Hematopoietic multipotent progenitor cell (in vitro differentiated cells): ENCODE measurements at regions not wholly inside any gene's neighbourhood (a gene's known extent, or its start where the extent isn't known, plus 50 kb on each side); places are given as distances from the start of the nearest gene placed in this dataset.

Experiments
- DNase-seq, 3 donors: peaks; one replicate each; pipeline ENCODE4 v3.0.0-alpha.2; 2011 to 2015; ENCODE audit warnings: low read depth in 2 of 3, low spot score in 2 of 3

GRCh38 chr5:159638954-159639559 lies 277.2 kb upstream of the ADRA1B start:
- DNase-seq: no peak

- no peak for DNase-seq
Observed at GRCh38 chr5:159639590-159639989, 276.7 kb upstream of the ADRA1B start.

DNA sequence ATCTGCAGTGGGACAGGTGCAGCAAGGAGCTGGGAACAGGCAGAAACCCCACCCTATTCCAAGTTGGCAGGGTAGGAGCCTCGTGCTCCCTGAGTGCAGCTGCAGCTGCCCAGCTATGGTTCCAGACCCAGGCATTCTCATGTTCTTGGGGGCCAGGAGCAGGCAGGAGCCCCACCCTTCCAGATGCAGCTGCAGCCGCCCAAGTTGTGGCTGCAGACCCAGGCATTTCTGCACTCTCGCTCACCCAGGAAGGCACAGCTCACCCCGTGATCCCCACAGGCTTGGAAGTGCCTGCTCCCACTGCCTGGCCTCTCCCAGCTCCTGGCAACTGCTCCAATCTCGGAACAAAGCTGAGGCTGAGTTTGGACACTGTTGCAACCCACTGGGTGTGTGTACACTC lies 275.8 kb upstream of the ADRA1B start:
- no peak for DNase-seq

DNA sequence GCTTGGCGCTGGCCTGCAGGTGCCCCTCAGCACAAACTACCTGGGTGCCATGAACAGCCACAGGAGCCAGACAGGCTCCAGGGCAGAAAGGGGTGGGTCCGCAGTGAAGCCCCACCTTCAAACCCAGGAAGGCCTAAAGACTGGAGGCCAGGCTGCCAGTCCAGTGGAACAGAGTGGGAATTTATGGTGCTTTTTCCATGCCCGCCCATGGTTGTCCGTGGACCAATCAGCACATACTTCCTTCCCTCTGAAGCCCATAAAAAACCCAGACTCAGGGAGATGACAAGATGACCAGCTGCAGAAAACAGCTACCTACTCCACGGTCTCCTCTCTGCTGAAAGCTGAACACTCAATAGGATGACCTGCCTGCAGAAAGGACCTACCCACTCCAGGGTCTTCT lies 275.4 kb upstream of the ADRA1B start:
- no peak for DNase-seq

GRCh38 chr5:159641371-159642039 lies 274.8 kb upstream of the ADRA1B start:
- DNase-seq: no peak

- DNase-seq: peak in 2 of 3 donors; percentile 21 to 50
Observed at GRCh38 chr5:159642379-159642778, 273.9 kb upstream of the ADRA1B start.

DNA sequence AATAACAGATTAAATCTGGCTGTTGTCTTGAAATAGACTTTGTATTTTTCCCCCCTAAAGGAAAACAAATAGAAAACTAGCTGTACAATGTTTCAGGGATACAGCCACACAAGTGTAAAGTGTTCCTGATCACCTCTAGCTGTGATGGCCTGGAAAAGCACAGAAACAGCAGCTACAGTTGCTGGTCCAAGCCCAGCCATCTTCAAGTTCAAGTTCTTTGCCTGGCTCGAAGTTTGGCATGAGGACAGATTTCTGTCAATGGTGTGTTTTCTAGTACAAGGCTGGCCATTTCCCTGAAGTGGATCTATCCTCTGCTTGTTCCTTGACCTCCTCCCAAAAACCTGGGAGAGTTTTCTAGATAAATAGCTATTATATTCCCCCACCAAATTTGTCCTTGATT lies 272.2 kb upstream of the ADRA1B start:
- DNase-seq: no peak

- no peak for DNase-seq
Observed at GRCh38 chr5:159645179-159645846, 271.0 kb upstream of the ADRA1B start.

DNA sequence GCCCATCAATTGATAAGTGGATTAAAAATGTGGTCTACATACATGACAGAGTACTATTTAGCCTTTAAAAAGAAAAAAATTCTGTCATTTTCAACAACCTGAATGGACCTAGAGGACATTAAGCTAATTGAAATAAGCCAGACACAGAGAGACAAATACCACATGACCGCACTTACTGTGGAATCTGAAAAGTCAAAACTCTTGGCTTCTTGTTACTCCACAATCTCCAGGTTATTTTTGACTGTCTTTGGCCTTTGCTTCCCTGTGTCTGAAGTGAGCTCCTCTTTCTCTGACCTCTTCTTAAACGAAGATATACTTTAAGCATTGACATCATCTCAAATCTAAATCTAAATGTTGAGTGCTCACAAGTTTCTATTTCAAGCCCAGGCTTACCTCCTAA lies 265.5 kb upstream of the ADRA1B start:
- no peak for DNase-seq

GRCh38 chr5:159655757-159656409 lies 260.4 kb upstream of the ADRA1B start:
- DNase-seq: no peak

GRCh38 chr5:159657298-159657697 lies 259.0 kb upstream of the ADRA1B start:
- DNase-seq: no peak

- DNase-seq: no peak
Observed at GRCh38 chr5:159657771-159658170, 258.5 kb upstream of the ADRA1B start.

- DNase-seq: no peak
Observed at GRCh38 chr5:159658266-159658925, 257.9 kb upstream of the ADRA1B start.

DNA sequence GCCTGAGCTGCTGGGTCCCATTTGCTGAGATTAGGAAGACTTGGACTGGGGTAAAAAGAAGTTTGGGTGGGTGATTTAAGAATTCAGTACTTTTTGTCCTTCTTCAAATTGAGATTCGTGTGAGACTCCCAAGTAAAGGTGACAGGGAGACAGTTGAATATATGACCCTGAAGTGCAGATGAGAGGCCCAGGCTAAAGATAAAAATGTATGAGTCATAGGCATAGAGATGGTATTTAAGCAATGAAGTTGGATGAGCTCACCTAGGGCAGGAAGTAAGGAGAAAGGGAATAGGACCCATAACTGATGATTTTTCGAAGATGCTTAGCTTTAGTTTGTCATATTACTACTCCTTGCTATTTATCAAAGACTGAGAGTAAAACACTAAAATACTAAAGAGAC lies 255.9 kb upstream of the ADRA1B start:
- no peak for DNase-seq

GRCh38 chr5:159663986-159664385 lies 252.3 kb upstream of the ADRA1B start:
- DNase-seq: no peak

- DNase-seq: no peak
Observed at GRCh38 chr5:159667286-159667685, 249.0 kb upstream of the ADRA1B start.

DNA sequence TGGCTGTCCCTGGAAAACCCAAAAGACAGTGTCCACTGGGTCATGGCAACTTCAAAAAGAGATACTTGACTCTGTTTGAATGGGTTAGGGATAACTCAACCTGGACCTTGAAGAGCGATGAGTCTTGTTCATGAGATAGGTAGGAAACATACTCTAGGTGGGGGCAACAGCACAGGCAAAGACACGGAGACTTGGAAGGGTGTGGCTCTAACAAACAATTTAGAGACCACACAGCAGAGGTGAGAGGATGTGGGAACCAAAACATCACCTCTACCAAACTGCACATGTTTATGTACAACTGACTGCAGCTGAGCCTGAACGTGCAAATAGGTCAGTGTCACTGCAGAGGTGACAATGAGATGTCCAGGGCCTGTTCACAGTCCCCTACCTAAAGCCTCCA lies 247.7 kb upstream of the ADRA1B start:
- DNase-seq: no peak

DNA sequence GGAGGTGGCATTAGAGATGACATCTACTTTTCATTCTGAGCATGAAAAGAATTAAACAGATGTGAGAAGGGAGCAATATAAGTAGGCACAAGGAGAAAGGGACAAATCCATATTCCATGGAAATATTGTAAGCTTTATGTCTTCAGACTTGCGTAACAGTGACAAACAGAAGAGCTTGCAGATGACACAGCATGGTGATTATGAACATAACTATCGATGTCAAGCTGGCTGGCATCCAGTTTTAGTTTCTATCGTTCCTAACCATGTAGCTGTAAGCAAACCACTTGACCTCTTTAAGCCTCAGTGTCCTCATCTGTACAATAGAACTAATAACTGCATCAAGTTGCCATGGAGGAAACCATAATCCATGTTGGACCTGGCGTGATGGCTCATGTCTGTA lies 246.7 kb upstream of the ADRA1B start:
- no peak for DNase-seq

- DNase-seq: no peak
Observed at GRCh38 chr5:159671886-159672285, 244.4 kb upstream of the ADRA1B start.

- no peak for DNase-seq
Observed at GRCh38 chr5:159673538-159673937, 242.7 kb upstream of the ADRA1B start.
